ENCODE measurements at regions not wholly inside any gene's neighbourhood (a gene's known extent, or its start where the extent isn't known, plus 50 kb on each side); places are given as distances from the start of the nearest gene placed in this dataset.

GRCh38 chr1:2969845-2970291 lies 51.4 kb upstream of the ACTRT2 start:
- TF ChIP-seq CTCF (conservative IDR thresholded peaks at IDR 0.05; ENCODE audit: low read length) (no peak), EZH2phosphoT487 (IDR thresholded peaks at IDR 0.05; ENCODE audit: borderline replicate concordance, low read depth, low read length) (no peak)
